Osteoblast (primary cell): ENCODE measurements at regions not wholly inside any gene's neighbourhood (a gene's known extent, or its start where the extent isn't known, plus 50 kb on each side); places are given as distances from the start of the nearest gene placed in this dataset.

Experiments used
- DNase-seq: peaks from one replicate; pipeline ENCODE4 v3.0.0; 2011; ENCODE audit warnings: low spot score, mixed read lengths; ENCODE audit not compliant: insufficient read length; ENCODE audit errors: missing footprints
- H2AFZ ChIP-seq: 2 replicates; pipeline ENCODE4 v1.6.0; 2011; ENCODE audit warnings: mild to moderate bottlenecking, low read length
- H3K27ac ChIP-seq: 2 replicates; pipeline ENCODE4 v1.5.1; 2011; ENCODE audit warnings: mild to moderate bottlenecking, low read depth, low read length, moderate library complexity
- H3K27me3 ChIP-seq: 2 replicates; pipeline ENCODE4 v1.6.0; 2012; ENCODE audit warnings: mild to moderate bottlenecking, control low read depth, inconsistent platforms, low read length, moderate library complexity; ENCODE audit not compliant: insufficient read depth
- H3K36me3 ChIP-seq: 2 replicates; pipeline ENCODE4 v1.5.1; 2011; ENCODE audit warnings: mild to moderate bottlenecking, low read length, control low read depth, moderate library complexity; ENCODE audit not compliant: insufficient read depth
- H3K4me1 ChIP-seq: 2 replicates; pipeline ENCODE4 v1.5.1; 2011; ENCODE audit warnings: mild to moderate bottlenecking, low read length, control low read depth, moderate library complexity; ENCODE audit not compliant: insufficient read depth
- H3K4me2 ChIP-seq: 2 replicates; pipeline ENCODE4 v1.6.0; 2011; ENCODE audit warnings: mild to moderate bottlenecking, low read length; ENCODE audit not compliant: insufficient read depth
- H3K4me3 ChIP-seq: fragments of 200-600 bp; sonication (generic); 3 replicates; pipeline ENCODE4 v1.5.1; 2012; ENCODE audit warnings: mild to moderate bottlenecking, low read length, inconsistent platforms; ENCODE audit not compliant: insufficient read depth
- H3K79me2 ChIP-seq: 2 replicates; pipeline ENCODE4 v1.6.0; 2012; ENCODE audit warnings: mild to moderate bottlenecking, low read length, control low read depth, inconsistent platforms; ENCODE audit not compliant: insufficient read depth
- H3K9me3 ChIP-seq: 2 replicates; pipeline ENCODE4 v1.5.1; 2011; ENCODE audit warnings: low read depth, low read length, control low read depth
- H4K20me1 ChIP-seq: 2 replicates; pipeline ENCODE4 v1.6.0; 2012; ENCODE audit warnings: mild to moderate bottlenecking, low read length, control low read depth; ENCODE audit not compliant: insufficient read depth
- TF ChIP-seq, protein P1 (sequence below): IDR thresholded peaks from 2 replicates; pipeline ENCODE4 v1.5.1; 2011; ENCODE audit warnings: mild to moderate bottlenecking, low read depth, low read length, moderate library complexity; ENCODE audit errors: extremely low read depth

DNA sequence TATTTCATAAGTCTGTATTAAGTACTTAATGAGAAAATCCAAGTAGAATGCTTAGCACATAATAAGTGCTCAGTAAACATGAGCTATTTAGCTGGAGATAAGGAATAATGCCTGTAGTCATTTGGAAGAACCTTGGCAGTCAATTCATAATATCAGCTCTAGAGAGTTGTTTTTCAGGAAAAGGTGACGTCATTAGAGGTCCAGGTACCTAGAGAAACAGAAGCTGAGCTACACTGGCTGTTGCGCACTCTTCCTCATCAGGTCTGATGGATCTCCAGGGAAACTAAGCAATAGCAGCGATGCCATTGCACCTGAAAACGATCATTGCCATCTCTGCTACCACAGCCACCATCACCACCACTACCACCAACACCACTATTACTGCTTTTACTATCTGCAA lies 187.8 kb upstream of the PLD5 start:
- Histone ChIP-seq H3K79me2 (no peaks in the 10 kb centered on the region), H4K20me1 (no peaks in the 10 kb centered on the region), H3K4me1 (no peaks in the 10 kb centered on the region), H3K36me3 (no peaks in the 10 kb centered on the region), H3K27ac (no peak overlapping the region), H2AFZ (no peak overlapping the region), H3K9me3 (no peaks in the 10 kb centered on the region), H3K27me3 (no peaks in the 10 kb centered on the region), H3K4me3 (no peak overlapping the region), H3K4me2 (no peak overlapping the region)
- no peak for DNase-seq
- TF ChIP-seq, protein P1, sequence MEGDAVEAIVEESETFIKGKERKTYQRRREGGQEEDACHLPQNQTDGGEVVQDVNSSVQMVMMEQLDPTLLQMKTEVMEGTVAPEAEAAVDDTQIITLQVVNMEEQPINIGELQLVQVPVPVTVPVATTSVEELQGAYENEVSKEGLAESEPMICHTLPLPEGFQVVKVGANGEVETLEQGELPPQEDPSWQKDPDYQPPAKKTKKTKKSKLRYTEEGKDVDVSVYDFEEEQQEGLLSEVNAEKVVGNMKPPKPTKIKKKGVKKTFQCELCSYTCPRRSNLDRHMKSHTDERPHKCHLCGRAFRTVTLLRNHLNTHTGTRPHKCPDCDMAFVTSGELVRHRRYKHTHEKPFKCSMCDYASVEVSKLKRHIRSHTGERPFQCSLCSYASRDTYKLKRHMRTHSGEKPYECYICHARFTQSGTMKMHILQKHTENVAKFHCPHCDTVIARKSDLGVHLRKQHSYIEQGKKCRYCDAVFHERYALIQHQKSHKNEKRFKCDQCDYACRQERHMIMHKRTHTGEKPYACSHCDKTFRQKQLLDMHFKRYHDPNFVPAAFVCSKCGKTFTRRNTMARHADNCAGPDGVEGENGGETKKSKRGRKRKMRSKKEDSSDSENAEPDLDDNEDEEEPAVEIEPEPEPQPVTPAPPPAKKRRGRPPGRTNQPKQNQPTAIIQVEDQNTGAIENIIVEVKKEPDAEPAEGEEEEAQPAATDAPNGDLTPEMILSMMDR: no peak

DNA sequence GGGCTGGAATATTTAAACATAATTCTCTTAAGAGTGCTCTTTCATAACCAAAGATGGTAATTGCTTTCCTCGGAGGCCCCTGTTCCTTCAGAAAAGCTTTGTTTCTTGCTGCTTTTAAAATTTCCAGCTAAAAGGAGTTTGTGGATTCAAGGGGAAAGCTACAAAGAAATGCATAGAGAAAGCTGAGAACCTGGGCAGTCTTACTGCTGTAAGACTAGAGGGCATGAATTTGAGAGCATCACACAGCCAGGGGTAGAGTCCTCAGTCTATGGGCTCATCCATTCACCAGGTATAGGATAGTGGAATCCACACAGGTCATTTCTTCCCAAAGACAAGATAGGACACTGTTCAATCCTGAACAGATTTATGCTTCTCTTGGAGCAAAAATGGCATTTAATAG lies 186.3 kb upstream of the PLD5 start:
- Histone ChIP-seq H2AFZ (no peak overlapping the region), H3K27ac (no peak overlapping the region), H3K4me3 (no peak overlapping the region), H4K20me1 (no peaks in the 10 kb centered on the region), H3K4me2 (no peak overlapping the region), H3K79me2 (no peaks in the 10 kb centered on the region), H3K27me3 (no peaks in the 10 kb centered on the region), H3K4me1 (no peaks in the 10 kb centered on the region), H3K36me3 (no peaks in the 10 kb centered on the region), H3K9me3 (no peaks in the 10 kb centered on the region)
- TF ChIP-seq, protein P1: no peak
- DNase-seq: no peak

DNA sequence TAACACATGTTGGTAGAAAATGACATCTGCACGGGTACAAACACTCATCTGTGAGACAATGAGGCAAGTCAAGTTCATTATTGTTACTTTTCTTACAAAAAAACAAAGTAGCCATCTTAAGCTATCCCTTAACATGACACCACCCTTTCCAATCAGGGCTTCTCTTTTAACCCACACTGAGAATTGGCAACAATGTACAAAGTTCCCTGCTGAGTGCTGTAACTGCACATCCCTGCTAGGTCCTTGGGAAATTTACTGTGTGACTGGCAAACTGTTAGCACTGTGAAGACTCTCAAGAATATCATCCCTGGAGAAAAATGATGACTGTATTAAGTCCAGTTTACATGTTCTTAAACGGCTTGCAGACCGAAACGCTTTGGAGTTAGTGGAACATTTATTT lies 185.8 kb upstream of the PLD5 start:
- H3K36me3 ChIP-seq: no peaks in the 10 kb centered on the region
- no peak for DNase-seq
- H3K27ac ChIP-seq: no peak overlapping the region
- H2AFZ ChIP-seq: no peak overlapping the region
- no peaks in the 10 kb centered on the region for H3K9me3 ChIP-seq
- H3K4me2 ChIP-seq: no peak overlapping the region
- TF ChIP-seq, protein P1: no peak
- no peaks in the 10 kb centered on the region for H3K27me3 ChIP-seq
- H4K20me1 ChIP-seq: no peaks in the 10 kb centered on the region
- no peaks in the 10 kb centered on the region for H3K79me2 ChIP-seq
- H3K4me1 ChIP-seq: no peaks in the 10 kb centered on the region
- no peak overlapping the region for H3K4me3 ChIP-seq

DNA sequence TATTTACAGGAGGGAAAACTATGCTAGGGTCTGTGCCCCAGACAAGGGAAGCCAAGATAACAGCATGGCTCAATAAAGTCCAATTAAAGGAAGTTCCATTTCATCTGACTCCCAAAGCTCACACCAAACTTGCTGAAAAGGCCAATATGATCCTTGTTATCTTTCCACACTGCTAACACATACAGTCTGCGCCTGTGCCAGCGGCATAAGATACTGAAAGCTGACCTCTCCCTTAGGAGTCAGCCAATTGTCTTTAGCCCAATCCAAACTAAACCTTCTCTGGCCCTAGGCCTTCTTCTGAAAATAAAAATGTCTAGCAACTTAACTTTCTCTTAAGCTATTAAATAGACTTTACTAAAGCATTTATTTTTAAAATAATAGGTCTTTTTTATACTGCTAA lies 179.0 kb upstream of the PLD5 start:
- H3K4me1 ChIP-seq: no peaks in the 10 kb centered on the region
- no peak overlapping the region for H3K4me2 ChIP-seq
- TF ChIP-seq, protein P1: no peak
- H3K27me3 ChIP-seq: no peaks in the 10 kb centered on the region
- H4K20me1 ChIP-seq: no peaks in the 10 kb centered on the region
- no peak overlapping the region for H3K27ac ChIP-seq
- no peaks in the 10 kb centered on the region for H3K79me2 ChIP-seq
- H2AFZ ChIP-seq: no peak overlapping the region
- no peak overlapping the region for H3K4me3 ChIP-seq
- DNase-seq: no peak
- H3K36me3 ChIP-seq: no peaks in the 10 kb centered on the region
- H3K9me3 ChIP-seq: no peaks in the 10 kb centered on the region
